Stimulated activated CD8-positive, alpha-beta memory T cell treated with anti-CD3 and anti-CD28 coated beads, Interleukin-15, amount 100 ng/mL, for 48 hours (primary cell): ENCODE measurements at regions not wholly inside any gene's neighbourhood (a gene's known extent, or its start where the extent isn't known, plus 50 kb on each side); places are given as distances from the start of the nearest gene placed in this dataset.

Source experiments
- DNase-seq, 2 donors: peaks; one replicate each; pipeline ENCODE4 v3.0.0-alpha.2; 2020; ENCODE audit warnings: low read depth in 2 of 2

DNA sequence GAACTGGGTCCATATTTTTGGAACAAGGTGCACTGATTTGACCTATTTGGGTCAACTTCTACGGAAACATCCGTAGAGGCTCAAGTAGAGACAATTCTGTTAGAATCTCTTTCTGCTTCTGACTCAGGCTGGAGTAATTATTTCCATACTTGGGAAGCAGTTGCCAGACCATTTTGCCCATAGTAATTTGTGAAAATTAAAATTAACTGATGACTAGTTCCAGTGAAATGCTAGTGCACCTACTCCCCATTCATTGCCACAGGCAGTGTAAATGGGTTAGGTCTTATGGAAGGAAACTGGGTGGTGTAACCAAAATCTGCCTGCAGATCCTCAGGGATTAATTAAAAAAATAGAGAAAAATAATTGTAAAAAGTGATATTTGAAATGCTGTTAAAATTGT is 201.1 kb downstream of the TENT4A start:
- DNase-seq: no peak

DNA sequence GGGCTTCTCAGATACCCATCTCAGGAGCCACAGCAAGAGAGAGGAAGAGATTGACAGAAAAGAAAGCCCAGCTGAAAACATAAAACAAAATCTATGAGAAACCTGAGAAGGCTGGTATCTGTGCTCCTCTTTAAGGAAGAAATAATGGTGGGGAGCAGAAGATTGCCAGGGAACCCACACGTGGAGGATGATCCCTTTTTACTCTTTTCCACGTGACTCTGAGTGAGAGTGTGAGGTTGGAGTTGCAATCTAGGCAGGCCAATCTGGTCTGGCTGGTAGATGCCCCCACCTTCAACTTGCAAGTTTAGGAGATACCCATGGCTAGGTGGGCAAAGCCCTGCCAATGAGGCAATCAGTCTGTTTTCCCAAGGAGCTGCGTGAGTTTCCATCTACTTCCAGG is 202.3 kb downstream of the TENT4A start:
- DNase-seq: no peak

DNA sequence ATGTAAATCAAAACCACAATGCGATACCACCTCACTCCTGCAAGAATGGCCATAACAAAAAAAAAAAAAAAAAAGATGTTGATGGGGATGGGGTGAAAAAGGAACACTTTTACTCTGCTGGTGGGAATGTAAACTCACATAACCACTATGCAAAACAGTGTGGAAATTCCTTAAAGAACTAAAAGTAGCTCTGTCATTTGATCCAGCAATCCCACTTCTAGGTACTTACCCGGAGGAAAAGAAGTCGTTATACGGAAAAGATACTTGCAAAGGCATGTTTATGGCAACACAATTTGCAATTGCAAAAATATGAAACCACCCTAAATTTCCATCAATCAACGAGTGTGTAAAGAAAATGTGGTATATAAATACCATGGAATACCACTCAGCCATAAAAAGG is 205.0 kb downstream of the TENT4A start:
- DNase-seq: no peak

DNA sequence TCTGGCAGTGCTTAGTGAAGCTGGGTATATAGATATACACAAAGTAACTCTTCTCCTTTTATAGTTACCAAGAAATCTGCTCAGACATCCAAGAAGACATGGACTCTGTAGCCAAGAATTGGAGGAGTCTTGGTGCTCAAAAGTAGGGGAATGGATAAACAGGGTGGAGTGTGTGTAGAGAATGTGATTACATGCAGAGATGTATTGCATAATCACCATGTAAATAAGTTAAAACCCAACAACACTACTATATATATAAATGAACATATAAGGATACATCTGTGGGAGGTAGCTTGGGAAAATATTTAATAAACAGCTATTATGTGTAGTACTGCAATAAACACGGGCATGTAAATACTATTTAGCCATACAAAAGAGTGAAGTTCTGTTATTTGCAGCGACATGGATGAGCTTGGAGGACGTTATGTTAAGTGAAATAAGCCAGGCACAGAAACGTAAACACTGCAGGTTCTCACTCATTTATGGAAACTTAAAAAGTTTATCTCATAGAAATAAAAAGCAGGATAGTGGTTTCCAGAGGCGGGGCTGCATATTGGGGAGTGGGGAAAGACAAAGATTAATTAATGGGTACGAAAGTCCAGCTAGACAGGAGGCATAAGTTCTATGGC is 207.5 kb downstream of the TENT4A start:
- DNase-seq: no peak

DNA sequence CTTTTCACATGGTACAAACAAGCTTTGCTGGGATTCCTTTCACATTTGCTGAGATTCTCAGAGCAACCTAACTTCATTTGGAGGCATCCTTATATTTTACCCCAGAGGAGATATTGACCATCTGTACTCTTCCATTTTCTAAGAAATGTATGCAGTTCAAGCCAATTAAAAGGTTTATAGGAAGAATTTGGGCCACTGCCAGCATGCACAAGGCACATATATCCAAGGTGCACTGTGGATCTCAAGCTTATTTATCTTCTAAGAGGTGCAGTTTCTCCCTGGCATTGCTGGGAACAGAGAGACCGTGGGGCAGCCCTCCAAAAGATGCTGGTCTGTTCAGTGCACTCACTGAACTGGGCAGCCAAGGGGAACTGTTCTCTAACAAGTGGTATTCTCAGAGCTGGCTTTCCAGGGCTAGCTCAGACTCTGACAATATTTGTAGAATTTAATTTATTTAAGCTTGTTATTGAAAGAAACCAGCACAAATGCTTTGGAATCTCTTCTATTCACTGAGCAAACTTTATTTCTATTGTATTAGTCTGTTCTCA is 213.3 kb downstream of the TENT4A start:
- DNase-seq: no peak

DNA sequence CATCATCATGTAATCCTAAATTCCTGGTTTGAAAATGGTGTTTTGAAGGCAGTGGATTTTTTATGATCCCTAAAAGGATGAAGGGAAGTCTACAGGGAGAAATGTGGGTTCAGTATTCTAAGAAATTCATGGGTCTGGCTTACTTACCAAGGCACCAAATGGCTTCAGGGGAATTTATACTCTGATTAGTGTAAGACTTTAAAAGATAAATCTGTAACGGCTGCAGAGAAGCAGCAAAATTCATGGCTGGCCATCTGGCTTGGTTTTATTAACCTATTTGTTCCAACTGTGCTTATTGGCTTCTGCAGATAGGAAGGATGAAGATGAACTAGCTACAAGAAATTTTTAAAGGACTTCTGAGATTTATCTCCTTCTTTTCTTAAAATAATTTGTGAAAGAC is 222.8 kb downstream of the TENT4A start:
- DNase-seq: no peak

DNA sequence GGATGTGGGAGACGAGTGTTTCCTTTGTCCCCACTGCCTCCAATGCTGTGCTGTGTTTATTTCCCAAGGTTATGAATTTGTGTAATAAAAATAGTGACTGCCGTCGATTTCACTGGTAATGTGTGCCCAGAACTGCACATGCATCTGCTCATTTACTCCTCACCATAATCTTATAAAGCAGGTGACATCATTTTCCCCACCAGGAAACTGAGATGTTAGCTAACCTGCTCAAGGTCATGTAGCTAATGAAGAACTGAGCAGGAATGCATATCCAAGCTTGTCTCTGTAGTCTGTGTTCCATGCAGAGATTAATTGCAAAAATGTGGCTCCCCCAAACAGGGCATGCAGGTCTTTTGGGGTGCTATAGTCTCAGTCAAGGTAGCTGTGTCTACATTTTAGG is 224.4 kb downstream of the TENT4A start:
- no peak for DNase-seq

DNA sequence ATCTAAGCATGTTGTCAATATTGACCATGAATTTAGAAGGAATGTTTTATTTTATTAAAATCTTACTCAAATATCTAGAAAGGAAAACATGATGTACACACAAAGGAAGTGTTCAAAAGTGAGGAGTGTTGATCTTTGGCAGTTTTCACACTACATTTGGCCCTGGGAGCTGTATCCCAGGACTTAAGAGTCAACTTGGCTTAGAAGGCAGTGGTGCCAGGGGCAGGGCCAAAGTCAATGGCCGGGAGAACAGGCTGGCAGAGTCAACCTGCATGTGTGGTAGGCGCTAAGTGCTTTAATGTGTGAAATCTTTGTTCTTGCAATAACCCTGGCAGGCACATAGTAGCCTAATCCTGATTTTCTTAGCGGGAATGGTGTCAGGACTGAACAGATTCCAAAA is 228.4 kb downstream of the TENT4A start:
- no peak for DNase-seq

DNA sequence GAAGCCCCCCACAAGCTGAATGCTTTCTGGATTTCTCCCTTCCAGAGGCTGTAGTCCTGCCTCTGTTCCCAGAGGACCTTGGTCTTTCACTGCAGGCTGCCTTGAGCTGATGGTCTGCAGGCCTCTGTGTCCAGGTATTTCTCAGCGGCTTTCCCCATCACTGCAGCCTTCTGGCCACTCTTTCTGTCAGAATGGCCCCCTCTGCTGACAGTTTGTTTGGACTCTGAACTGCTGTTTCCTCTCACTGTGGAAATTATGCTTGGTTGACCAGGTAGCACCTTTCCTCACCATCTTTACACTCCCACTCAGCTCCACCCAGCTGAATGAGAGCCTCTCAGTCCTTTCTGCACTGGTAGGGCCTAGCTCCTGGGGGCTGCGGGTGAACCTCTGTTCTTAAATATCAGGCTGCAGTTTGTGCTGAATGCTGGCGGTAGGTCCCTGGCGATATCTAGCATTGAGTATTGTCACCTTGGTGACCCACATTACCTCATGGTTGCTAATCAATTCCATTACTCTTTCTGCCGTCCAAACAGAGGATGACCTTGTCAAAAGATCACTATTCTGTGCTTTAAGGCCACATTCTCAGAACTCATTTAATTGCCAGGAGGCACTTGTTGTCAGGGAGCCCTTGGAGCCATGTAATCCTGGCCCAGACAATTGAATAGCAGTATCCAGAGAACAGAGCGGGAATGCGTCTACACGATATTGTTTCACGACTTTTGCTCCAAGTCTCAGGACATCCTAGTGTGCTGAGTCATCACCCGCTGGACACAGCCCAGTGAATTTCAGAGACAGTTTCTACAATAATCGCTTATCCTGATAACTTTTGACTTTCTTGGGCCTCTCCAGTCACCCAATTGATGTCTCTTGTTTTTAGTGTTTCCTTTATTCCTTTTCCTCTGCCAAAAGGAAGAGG is 230.2 kb downstream of the TENT4A start:
- no peak for DNase-seq

DNA sequence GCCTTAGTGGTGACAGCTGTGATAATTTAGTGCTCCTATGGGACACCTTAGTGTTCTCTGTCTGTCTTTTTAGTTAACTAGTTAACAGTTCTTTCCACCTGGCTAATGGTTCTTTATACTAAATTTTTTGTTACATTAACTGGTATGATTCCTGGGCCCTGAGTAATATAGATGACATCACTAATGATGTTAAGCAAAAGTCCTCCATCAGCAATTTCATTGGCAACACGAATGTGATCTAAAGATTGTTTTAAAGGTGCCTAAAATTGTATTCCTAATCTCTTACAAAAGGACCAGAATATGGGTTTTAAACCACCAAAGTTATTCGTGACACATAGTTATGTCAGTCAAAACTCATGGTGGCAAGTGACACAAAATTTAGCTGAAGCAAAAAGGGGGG is 235.3 kb downstream of the TENT4A start:
- DNase-seq: no peak

DNA sequence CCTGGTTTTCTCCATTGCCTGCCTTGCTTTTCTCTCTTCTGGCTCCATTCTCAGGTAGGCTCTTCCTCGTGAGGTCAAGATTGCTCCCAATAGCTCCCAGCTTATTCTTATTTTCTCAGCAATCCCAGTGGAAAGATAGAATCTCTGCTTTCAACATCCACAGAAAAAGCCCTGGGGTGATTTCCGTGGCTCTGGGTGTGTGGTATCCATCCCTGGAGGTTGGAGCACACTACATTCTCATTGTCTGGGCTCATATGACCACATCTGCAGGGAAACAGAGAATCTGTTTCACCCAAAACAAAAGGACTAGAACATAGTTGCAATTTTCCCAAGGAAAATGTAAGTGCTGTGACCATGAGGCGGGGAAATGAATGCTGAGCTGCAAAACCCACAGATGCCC is 236.0 kb downstream of the TENT4A start:
- no peak for DNase-seq

DNA sequence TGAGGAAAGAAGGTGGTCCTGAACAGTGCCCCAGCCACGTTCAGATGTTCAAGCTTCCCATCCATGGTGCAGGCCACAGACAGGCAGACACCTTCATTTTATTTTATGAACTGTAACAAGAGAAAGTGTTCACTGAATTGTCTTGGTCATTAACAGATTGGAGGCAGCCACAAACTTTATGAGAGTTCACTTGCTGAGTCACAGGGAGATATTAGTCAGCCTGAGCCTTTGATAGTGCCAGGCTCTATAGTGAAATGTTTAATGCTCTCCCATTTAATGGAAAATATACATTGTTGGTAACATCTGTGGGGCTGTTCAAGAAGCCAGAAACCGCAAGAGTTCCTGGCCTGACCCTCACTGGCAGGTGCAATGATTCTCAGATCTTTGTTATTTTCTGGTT is 237.0 kb downstream of the TENT4A start:
- no peak for DNase-seq

DNA sequence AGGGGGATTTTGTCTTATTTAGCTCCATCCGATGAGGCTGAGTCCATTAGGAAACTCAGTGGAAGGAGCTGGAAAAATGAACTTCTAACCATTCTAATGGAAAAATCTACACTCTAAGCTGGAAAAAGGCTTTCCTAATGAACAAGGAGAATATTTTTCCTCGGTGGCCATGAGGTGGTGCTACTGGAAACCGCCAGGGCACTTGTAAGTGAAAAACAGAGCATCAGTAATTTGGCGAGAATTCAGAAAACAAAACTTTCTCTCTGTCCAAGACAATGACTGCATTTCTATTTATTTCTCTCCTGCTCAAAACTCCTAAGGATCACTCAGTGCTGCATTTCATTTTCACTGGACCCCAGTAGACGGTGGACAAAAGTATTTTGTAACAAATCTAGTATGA is 237.6 kb downstream of the TENT4A start:
- DNase-seq: no peak

DNA sequence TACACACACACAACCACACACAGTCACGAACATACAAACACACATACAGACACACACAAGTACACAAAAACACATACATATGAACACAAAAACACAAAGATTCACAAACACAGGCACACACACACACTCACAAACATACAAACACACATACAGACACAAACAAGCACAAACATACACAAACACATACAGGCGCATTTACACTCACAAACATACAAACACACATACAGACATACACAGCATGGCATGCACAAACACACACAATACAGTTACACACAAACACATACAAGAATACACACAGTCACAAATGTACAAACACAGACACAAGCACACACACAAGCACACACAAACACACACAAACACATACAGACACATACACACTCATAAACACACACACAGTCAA is 247.9 kb downstream of the TENT4A start:
- no peak for DNase-seq

DNA sequence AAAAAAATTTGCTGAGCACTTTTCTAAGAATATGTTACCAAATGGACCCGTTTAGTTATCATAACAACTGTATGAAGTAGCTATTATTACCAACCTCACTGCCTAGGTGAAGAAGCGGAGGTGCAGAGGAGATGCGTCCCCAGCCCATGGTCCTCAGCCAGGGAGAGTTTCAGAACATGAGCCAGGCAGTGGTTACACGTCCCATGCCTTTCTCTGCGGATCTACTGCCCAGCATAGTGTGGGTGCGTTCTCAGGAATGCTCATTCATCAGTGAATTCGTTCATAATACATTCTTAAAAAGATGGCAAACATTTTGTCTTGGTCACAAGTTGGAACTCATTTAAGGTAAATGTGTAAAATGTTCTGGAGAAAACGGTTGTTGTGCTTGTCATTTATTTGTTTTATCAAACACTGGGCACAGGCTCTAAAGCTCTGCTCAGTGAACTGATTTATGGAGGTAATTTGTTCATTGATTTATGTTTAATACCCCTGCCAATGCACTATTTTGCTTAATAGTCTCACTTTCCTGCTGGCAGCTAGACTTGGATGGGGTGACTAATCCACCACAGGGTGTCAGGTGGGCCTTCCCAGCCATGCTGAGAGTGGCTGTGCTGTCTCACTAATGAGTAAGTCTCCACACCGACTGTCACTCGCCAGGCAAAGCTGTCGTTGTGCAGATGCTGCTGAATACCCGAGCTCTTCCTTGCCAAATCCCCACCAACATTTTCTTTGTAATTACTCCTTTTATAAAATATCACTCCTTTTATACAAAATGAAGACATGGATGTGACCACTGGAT is 248.8 kb downstream of the TENT4A start:
- DNase-seq: no peak

DNA sequence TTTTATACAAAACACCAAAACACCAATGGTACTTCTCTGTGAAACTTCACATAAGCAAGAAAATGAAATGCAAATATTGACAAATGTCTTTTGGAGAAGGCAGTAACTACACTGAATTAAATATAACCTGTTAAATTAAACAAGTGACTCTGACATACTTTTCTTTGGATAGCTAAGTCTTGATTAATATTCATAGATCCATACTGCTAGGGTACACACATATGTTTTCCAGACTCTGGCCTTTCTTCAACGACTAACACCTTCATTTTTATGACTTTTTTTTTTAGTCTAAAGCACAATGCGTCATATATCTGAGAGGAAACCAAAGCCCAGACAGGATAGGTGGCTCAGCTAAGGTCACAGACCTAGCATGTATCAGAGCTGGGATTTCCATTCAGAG is 263.7 kb downstream of the TENT4A start:
- DNase-seq: no peak

DNA sequence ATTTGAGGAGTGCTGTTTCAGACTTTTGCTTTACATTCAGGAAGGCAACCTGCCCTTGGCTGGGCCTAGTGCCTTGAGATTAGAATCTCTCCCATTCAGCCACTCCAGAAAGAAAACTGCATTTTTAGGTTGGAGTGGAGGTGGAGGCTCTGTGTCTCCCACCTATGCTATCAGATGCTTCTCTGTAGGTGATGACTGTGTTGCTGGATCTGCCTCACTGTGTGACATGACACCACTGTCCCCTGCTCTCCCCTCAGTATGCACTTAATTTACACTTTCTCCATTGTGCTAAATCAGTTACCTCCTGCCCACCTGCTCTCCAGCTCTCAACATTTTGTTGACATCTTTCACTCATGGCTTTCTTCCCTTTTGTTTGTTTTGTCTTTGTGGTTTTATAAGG is 265.8 kb downstream of the TENT4A start:
- no peak for DNase-seq

DNA sequence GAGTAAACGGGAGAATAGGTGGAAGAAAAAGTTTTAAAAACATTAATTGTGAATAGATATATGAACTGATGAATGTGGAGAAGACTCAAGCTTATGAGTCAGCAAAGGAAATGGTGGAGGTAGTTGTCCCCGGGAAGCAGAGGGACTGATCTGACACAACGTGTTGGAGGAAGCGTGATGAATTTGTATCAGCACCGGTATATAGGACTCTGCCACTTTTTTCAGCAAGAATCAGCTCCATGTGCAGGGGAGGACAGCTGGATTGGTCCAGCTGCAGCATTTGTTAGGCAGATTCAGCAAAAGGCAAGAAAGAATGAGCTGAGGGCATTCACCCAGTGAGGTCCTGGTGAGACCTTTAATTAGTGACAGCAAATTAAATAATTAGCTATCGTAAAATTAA is 276.0 kb downstream of the TENT4A start:
- DNase-seq: no peak

DNA sequence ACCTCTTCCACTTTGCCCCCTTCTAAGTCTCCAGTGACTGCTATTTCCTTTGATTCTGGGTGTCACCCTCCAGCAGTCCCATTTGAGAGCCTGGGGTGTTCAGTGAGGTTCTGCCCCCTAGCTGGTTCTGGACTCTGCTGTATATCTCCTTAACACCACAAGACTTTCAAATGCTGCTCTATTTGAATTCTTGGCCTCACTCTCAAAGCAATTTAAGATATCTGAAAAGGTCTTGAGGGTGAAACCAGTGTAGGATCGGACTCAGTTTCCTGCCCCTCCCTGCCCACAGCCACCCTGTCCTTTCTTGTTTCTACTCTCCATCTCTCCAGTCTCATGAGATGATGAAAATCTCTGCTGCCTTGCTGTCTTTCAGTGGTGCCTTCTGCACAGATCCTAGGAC is 280.9 kb downstream of the TENT4A start:
- DNase-seq: no peak

DNA sequence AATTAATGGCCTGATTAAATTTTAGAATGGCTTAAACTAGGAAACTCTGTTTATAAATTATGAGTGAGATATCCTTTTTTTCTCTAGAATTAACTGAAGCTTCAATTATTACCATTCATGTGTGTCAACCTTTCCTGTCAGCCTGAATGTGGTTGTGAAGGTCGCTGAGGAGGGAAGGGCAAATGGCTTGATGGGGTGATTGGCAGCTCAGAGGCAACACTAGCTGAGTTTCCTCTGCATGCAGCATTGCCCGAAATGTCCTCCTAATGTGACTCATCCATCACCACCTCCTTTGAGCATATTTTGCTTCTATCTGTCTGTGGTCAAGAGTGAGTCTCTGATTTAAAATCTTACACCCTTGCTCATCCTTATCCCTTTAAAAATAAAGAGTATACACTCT is 281.9 kb downstream of the TENT4A start:
- DNase-seq: no peak

DNA sequence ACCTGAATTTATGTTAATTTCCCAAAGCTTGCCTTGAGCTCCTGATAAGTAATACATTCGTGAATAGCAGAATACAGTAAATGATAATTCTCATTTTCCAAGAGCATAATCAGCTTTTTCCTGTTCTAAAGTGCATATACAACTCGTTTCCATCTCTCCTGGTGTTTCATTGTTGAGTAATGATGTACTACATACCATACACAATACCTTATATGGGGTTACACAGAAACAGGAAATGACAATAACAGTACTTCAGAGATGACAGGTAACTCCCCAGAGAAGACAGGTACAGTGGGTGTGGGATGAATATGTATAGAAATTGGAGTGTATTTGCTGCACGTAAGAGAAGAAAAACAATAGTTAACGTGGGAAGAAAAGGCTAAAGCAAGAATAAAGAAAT is 287.1 kb downstream of the TENT4A start:
- no peak for DNase-seq

DNA sequence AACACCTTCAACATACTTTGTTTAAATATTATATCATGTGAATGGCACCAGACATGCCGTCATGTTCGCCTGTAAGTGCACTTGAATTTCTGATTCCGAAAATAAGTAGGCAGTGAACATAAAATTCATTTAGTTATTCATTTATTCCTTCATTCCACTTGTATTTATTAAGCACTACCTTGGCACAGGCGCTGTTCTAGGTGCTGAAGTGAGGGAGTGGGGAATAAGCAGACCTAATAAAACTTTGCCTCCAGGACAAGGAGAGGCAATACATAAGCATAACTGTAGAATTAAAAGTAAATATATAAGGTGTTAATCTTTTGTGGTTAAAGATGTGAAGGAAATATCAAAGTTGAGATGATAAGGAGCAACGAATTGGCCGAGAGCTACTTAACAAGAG is 297.4 kb downstream of the TENT4A start:
- no peak for DNase-seq
